HG02981 (cell line): ENCODE measurements at regions not wholly inside any gene's neighbourhood (a gene's known extent, or its start where the extent isn't known, plus 50 kb on each side); places are given as distances from the start of the nearest gene placed in this dataset.
"Not testable (repeated sequence)": the region's sequence is repeated elsewhere in the genome, so short reads cannot be mapped to it uniquely, and the experiment has no call there.

ENCODE experiments used
- ATAC-seq: cut with Tn5 transposase; IDR thresholded peaks from one replicate; pipeline ENCODE4 v1.9.1; 2021; ENCODE audit warnings: mild to moderate bottlenecking, moderate library complexity; ENCODE audit not compliant: unreplicated experiment

- ATAC-seq, result no peak
Measured at GRCh38 chr16:75780669-75781068, 54.4 kb upstream of the CPHXL start.

GRCh38 chr16:75781683-75782343 is 55.5 kb upstream of the CPHXL start:
- no peak for ATAC-seq

DNA sequence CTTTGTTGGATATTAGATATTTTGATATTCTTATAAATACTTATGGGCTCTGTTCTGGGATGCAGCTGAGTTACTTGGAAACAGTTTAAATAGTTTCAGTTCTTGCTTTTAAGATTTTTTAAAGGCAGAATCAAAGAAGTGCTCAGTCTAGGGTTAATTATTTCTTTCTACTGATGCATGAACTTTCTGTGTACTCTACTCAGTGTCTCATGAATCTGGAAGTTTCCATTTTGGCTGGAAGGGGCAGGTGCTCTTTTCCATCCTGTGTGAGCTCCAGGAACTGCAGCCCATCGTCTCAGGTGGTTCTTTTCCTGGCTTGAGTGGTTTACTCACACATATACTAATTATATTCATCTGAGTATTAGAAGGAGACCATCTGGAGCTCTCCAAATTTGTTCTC is 61.1 kb upstream of the CPHXL start:
- peak; percentile 67 for ATAC-seq

GRCh38 chr16:75789237-75789636 is 62.9 kb upstream of the CPHXL start:
- ATAC-seq, result peak; percentile 58

DNA sequence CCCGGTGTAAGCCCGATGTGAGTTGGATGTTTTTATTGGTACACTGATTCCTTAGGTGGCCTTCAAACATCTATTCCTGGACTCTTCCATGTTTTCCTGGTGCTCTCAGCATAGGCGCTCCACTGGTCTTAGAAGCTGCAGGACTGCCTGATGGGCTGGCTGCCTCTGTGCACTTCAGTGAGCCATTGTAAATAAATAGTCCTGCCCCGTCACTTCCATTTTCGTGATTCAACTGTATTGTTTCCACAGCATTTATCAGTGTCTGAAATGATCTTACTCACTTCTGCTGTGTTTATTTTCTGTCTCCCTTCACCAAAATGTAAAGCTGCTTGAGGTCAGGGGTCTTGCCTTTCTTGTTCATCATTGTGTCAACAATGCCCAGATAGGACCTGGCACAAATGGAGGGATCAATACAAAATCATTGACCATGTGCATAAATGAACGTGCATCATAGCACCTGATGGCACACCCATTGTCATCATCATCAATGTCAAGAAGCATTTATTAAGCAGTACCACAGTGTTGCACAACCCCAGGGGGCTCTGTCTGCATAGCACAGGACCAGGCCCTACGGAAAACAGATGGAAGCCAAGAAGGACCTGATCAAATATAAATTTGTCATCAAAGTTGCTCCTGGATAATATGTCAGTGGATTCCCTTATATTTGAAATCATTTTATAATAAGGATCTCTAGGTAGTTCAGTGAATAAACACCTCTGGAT is 66.6 kb upstream of the CPHXL start:
- no peak for ATAC-seq

DNA sequence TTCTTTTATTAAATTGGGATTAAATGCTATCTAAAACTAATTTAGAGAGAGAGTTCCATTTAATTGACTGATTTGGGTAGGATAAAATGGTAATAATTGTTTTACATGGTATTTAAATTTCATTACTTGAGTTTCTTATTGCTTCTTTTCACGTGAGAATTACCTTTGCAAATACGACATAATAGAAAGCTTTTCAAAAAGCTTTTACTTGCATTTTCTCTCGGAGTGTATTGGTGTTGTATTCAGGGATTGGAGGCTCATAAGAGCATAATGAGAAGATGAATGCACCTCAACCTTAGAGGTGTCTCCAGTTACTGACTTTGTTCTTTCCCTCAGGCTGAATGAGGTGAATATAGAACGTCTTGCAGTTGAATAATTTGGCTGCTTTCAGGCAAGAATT is 67.4 kb upstream of the CPHXL start:
- ATAC-seq, result no peak

- no peak for ATAC-seq
Measured at GRCh38 chr16:75794426-75794825, 68.1 kb upstream of the CPHXL start.

DNA sequence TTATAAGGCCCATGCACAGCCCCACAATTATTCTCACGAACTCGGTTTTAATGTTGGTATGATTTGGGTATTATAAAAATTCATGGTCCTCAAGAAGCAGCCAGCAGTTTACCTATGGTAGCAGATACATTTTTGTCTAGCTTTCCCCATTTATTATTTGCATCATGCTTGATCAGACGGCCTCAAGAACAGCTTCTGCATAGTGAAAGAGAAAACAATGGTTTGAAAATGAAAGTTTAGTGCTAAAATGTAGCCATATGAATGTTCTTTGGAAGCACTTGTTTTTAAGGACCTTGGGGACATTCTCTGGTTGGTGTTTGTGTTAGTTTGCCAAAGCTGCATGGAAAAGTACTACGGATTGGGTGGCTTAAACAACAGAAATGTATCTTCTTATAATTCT is 72.4 kb upstream of the CPHXL start:
- no peak for ATAC-seq

DNA sequence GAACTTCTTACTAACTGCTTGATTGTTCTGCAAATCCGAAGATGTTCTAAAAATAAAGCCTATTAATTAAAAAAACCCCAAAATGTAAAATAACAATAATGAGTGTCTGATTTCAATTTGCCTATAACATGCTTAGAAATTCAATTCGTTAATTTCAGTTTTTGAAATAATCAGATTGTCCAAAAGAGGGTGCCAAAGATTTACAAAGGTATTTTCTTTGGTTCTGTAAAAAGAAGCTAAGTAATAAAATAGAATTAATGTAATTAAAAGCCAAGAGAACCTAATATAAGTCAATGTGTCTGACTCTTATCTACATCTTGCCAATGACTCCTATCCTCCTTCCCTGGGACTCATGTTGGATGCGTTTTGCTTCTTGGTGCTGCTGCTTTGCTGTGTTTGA is 75.0 kb upstream of the CPHXL start:
- ATAC-seq, result no peak

DNA sequence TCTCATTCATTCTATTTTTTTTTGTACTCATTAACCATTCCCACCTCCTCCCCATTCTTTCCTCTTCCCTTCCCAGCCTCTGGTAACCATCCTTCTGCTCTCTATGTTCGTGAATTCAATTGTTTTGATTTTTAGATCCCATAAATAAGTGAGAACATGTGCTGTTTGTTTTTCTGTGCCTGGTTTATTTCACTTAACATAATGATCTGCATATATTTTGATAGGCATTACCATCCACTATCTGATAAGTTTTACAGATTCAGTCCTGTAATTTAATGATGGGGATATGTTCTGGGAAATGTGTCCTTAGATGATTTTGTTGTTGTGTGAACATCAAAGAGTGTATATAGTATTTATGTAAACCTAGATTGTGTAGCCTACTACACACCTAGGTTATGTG is 77.5 kb upstream of the CPHXL start:
- no peak for ATAC-seq

DNA sequence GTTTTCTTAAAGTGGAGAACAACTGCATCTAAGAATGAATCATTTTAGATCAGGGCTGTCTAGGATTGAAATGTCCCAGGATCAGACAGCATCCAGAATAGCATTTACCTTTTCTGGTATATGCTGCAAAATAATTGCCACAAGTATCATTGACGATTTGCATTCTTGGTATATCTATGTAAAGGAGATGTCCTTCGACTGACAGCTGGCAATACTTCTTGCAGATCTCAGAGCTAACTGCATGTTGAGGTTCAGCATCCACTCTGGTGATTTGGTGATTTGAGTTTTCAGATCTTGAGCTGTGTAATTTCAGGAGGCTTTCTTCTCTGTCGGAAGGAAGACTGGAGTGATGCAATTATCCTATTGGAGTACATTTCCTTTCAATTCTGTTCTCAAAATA is 78.1 kb upstream of the CPHXL start:
- no peak for ATAC-seq

GRCh38 chr16:75805946-75806345 is 79.7 kb upstream of the CPHXL start:
- ATAC-seq, result no peak

DNA sequence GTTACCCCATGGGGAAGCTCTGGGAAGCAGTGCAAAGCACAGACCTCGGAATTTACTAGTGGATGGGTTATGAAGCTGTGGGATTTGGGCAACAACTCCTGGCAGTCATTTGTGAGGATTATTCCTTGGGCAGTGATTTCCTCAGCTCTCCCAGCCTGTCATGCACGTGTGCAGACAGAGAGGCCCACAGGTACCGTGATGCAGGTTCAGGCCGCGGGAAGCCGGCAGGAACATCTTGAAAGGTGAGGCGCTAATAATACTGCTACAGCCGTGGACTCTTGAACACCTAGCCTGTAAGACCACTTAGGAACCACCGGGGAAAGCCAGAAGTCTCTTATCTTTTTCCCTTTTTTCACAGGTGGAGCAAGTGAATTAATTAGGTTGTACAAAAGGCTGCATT is 80.2 kb upstream of the CPHXL start:
- no peak for ATAC-seq

- no peak for ATAC-seq
Measured at GRCh38 chr16:75810342-75810741, 84.1 kb upstream of the CPHXL start.

GRCh38 chr16:75811020-75811634 is 84.8 kb upstream of the CPHXL start:
- ATAC-seq, result no peak

GRCh38 chr16:75818491-75818890 is 92.2 kb upstream of the CPHXL start:
- ATAC-seq, result no peak

DNA sequence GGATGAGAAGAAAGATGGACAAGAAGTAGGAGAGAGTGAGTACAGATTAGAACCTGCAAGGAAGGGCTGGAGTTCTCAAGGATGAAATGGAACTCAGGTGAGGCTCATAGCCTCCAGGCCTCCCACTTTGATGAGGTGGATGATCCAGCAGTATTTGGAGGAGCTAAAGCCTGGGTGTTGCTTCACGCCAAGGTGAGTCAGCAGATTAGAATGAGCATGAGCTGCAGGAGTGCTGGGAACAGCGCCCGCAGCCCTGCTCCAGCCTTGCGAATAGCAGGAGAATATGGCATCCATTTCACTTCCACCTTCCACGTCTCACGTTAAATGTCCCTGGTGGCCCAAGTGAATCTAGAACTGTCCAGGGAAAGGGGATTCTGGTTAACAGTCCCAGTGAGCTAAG is 94.4 kb upstream of the CPHXL start:
- ATAC-seq, result no peak

DNA sequence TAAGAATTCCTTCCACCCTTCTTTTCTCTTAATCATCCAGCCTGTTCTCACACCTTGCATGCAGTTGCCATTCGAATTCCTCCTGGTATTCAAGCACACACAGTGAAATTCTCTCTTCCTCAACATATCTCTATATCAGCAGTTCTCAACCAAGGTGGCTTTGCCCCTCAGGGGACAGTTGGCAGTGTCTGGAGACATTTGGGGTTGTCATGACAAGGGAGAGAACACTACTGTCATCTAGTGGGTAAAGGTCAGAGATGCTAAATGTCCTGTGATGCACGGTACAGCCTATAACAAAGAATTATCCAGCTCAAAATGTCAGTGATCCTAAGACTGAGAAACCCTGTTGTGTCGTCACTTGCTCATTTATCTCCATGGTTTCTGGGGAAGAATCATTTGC is 94.8 kb upstream of the CPHXL start:
- ATAC-seq, result no peak

- not testable (repeated sequence) for ATAC-seq
Measured at GRCh38 chr16:75825750-75826149, 99.5 kb upstream of the CPHXL start.

- not testable (repeated sequence) for ATAC-seq
Measured at GRCh38 chr16:75827372-75828038, 101.2 kb upstream of the CPHXL start.

DNA sequence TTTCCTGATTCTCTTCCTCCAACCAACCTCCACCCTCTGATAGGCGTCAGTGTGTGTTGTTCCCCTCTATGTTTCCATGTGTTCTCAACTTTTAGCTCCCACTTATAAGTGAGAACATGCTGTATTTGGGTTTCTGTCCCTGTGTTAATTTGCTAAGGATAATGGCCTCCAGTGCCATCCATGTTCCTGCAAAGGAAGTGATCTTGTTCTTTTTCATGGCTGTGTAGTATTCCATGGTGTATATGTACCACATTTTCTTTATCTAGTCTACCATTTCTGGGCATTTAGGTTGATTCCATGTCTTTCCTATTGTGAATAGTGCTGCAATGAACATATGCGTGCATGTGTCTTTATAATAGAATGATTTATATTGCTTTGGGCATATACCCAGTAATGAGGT is 107.1 kb upstream of the CPHXL start:
- not testable (repeated sequence) for ATAC-seq
